Limb (tissue), 2 donors: ENCODE measurements at regions not wholly inside any gene's neighbourhood (a gene's known extent, or its start where the extent isn't known, plus 50 kb on each side); places are given as distances from the start of the nearest gene placed in this dataset.

Experiments
- DNase-seq, 2 donors: peaks; one replicate each; pipeline ENCODE4 v3.0.0-alpha.2; 2016; ENCODE audit errors: extremely low spot score in 2 of 2

DNA sequence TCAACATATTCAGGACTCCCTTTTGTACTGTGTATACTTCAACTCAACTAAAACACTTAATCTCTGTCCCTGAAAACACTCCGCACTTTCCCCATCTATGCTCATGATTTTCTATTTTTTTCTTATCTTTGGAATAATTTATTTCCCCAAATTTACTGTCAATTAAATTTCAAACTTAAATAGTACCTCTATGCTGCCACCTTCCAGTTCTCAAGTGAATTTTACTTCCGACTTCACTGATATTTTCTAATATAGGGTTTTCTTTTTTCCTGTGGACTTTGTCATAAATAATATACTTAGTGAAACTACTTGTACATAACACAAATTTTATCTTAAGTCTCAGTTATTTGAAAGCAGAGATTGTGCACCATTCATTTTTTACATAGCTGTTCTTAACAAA, 1303.3 kb downstream of the OTOL1 start:
- no peak for DNase-seq

DNA sequence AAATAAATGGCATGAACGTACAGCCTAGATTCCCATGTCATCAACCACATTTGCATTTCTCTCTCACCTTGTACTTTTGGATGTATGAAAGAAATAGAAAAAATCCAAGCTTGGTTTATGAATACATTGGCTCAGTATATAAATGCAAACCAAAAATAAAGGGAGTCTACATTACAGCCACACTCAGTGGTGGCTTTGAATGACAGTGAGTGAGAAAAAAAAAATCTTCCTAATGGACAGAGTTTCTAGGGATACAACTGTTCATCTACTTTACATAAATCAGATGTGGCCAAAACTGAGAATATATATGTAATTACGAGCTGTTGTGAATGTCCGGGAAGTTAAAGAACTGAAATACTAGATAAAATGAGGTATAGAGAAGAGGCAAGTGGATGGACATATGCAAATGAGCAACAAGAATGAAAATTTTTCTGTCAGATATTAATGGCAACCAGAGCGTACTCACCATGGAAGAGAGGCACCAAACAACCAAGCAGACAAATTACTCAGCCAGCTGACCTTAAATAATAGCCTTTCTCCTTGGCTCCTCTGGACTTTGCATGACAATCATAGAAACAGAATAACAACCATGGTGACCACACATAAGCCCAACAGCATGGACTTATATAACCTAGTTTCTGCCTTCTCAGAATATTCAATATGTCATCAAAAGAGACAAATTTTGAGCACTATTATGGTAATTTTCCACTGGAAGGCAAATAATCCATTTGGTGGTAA, 1305.8 kb downstream of the OTOL1 start:
- DNase-seq: no peak

DNA sequence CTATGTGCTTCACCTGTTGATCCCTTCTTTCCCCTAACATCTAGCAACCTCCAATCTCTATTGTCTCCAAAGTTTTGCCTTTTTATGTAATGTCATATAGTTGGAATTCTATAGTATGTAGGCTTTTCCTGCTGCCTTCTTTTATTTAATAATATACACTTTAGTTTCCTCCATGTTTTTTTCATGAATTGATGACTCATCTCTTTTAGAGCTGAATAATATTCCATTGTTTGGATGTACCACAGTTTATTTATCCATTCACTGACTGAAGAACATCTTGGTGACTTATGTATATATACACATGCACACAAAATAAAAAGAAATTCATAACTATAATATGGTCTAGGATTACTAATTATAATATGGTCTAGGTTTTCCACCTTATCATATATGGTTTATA, 1314.2 kb downstream of the OTOL1 start:
- DNase-seq: no peak

DNA sequence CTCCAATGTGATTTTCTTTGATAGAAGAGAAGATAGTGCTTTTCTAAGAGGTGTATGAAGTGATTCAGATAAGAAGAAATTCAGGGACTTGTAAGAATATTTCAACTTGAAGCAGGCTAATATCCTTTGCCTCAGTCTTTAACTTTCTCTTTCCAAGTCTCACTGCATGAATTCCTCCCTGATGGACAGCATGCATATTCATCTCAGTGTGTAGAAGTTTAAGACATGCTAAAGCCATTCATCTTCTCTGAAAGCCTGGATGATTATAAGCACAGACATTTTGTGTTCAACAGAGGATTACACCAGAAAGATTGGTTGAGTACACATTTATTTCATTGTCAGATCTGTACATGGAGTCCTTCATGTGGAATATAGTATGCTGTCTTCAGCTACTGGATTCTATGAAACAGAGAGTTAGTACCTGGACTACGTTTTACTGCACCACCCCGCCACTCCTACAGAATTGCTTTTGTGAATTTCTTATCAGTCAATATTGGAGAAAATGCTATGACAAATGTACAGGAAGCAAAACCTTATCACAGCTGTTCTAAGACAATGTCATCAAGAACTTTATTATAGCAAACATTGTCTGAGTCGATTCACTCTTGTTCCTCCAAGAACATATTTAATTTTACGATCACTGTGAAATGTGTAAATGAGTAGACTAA, 1346.1 kb downstream of the OTOL1 start:
- DNase-seq: no peak

DNA sequence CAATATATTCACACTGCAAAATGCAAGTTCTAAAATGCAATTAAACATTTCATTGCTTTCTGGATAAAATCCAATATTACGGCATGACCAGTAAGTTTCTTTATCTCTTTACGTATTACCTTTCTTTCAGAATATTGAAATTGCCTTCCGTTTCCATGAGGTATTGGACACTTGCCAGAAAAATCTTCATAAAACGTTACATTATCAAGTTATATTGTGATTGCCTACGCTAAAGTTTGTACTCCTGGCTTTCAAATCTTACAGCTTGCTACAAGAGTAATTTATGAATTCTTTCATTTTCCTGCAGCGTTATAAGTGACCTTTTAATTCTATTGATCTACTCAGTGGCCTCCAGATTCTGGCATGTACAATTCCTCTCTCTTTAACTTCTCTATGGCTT, 1349.3 kb downstream of the OTOL1 start:
- DNase-seq: no peak

DNA sequence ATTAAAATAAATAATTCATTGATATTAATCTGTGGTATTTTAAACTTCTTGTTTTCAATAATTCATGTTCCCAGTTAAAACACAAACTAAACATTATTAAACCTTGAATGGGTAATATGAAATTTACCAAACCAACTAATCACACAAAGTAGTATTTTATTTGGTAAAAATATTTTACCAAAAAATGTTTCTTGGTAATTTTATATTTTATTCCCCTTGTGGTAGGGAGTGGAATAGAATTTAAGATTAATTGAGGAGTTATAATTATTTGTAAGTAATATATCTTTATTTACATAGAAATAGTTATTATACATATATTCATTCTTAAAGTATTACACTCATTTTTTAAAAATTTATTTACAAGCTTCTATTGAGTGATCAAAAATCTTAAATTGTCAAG, 1350.9 kb downstream of the OTOL1 start:
- DNase-seq: no peak

DNA sequence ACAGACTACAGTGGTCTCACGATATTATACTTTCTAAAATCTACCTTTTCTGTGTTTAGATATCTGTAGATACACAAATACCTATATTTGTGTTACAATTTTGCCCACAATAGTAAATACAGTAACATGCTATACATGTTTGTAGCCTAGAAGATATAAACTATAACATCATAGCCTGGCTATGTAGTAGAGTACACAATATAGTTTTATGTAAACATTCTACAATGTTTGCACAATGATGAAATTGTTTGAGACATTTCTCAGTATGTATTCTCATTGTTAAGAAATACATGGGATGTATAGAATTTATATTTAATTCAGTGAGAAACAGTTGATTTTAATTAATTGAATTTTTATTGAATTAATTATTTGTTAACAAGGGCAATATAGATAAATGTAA, 1367.0 kb downstream of the OTOL1 start:
- DNase-seq: no peak

DNA sequence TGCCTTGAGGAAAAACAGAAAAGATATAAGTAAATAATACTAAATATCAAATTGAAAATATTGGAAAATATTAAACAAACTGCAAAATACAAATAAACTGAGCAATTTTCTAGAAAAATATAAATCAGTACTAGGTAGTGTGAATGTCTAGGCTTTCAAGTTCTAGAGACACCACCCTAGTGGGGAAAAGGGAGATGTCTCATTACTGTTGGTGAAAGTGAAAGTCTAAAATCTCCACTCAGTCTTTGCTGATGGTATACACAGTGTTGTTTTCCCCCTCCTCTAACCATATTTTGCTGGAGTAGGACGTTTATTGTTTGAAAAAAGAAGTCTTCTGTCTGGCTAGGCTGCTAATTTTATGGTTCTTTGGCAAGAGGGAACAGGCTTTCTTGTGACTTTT, 1368.9 kb downstream of the OTOL1 start:
- DNase-seq: no peak

DNA sequence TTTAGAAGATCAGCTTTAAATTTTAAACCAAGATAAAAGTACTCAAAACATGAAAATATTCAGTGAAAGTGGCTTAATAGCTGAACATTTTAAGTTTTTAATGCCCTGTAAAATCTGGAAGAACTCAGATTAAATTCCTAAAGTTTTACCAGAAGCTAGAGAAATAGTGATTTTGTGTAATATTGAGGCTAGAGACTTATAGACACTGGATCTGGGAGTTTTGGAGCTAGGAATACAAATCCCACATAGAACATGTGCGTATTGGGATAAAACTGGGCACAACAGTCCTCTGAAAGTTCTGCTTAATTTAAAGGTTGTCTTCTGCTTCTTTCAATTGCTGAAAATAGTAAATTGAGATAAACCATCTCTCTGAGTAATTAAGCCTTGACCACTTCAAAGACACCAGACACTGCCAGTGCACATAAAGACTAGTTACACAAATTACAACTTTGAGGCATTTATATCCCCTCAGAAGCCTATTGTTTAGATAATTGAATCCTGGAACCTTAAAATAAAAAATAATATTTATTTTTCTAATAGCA, 1382.5 kb downstream of the OTOL1 start:
- DNase-seq: no peak

DNA sequence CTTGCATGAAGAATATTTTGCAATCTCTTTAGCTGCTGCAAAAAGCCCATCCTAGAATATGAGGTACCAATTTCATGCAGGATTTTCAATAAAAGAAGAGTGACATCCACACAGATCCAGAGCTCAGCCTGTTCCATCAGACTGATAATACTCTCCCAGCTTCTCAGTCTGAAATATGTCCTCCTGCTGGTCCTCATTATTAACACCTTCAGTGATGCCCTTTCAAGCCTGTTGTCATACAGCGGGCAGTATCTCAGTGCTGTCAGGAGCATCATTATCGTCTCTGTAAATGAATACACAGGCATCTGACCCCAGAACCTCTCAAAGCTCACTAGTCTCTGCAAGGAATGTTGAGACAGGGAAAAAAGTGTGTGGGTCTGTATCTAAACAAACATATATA, 1387.8 kb downstream of the OTOL1 start:
- no peak for DNase-seq

DNA sequence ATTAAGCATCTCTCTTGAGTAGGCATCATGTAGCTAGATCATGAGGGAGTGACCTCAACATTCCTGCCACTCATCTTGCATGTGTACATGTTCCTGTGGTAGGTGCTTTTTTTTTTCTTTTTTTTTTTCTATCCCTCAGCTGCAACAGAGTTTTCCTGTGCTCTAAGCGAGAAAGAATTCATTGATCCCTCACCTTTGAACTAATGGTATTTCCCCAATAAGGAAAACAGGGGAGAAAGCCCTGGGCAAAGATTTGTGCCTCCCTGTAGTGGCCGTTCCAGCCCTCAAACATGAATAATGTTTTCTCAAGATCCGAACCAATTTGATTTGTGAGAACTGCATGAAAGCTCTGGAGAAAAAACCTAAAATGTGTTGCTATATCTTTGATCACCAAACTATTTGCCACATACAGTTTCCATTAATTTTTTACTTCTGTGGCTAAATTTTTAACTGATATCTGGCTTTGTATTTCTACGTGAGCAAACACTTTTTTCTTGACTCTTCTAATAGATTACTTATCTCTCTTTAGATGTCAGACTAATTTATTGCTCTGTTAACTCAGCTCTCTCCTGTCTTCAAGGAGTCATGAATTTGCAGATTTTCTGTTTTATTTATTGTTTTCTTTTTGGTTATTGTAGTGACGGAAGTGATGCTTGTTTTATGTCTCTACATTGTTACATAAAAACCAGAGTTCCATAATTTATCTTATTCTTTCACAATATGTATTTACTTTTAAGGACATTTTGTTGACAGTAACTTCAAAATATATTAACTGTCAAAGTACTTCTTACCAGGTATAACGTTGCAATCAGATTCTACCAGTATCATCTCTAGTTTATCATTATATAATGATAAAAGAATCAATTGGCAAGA, 1396.5 kb downstream of the OTOL1 start:
- no peak for DNase-seq

DNA sequence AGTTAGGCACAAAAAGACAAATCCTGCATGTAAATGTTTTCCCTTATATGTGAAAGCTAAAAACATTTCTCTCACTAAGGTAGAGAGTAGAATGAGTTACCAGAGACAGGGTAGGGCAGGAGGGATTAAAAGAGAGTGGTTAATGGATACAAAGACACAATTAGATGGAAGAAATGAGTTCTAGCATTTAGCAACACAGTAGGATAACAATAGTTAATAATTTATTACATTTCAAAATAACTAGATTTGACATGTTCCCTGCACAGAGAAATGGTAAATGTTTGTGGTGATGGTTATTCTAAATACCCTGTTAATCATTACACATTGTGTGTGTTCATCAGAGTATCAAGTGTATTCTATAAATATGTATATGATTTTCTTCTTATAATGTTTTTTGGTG, 1400.7 kb downstream of the OTOL1 start:
- DNase-seq: no peak

DNA sequence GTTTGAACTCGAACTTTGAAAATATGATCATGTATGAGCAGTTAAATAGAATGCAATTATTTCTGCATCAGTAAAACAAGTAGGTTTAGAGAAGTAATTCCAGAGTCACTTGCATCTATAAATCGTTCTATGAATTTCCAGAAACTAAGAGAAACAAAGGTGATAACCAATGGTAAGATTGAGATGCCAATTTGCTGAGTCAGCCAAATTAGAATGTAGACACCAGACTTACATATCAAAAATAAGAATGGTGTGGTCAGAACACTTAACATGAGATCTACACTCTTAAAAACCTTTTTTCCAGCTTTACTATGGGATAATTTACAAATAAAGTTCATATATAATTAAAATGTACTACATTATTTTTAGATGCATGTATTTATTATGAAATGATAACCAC, 1435.9 kb downstream of the OTOL1 start:
- no peak for DNase-seq

DNA sequence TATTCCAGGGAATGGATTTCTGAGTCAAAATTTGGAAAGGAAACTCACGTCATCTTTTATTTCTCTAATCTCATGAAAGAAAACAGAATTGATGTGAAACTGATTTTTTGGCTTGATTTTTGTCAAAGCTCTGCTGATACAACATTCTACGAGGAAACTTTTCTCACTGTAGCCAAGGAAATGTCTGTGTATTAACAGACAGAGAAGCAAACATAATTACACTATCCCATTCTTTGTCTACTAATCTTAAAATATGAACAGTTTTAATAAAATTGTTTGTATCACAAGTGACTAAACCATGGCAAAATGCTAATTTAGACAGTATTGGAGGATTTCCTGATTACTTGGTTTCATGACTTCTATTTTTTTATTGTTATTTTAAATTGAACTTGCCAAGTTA, 1437.0 kb downstream of the OTOL1 start:
- DNase-seq: no peak

DNA sequence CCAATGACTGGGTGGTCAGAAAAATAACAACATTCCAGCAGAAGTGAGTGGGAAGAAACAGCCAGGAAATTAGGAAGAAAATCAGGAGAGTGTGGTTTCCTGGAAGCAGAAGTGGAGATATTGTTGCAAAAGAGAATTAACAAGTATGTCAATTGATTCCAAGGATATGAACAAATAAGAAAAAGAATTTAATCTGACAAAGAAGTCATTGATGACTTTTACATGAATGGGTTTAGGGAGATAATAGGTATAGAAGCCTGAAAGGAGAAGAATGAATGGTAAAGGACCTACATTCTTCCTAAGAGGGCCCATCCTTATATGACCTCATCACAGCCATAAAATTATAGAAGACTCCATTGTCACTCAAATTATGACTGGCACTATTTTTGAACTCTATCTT, 1440.1 kb downstream of the OTOL1 start:
- no peak for DNase-seq

DNA sequence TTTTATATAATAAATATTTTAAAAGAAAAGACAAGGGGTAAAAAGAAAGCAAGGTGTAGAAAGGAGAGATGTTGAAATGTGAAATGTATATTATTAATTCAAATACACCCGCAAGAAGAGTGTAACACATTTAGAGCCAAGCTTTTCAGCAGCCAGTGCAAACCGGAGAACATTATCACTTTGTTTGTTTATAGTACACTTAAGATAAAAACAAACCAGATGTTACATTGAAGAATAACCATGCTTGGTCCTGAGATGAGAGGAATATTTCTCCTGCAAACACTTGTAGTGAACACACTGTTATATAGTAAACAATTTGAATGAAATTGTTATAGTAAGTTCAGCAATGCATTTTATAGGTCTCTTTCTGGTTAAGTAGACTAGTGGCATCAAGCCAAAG, 1441.5 kb downstream of the OTOL1 start:
- DNase-seq: no peak

DNA sequence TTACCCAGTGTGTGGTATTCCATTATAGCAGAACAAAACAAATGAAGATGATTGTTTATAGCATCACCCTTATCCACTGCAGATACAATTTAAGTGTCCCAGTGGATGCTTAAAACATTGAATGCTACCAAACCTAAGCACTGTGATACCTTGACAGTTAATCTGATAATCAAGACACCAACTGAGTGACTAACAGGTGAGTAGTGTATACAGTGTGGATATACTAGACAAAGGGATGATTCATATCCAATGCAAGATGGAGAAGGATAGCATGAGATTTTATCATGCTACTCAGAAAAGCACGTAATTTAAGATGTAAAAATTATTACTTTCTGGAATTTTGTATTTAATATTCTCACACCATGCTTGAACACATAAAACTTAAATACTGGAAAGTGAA, 1449.0 kb downstream of the OTOL1 start:
- DNase-seq: no peak

DNA sequence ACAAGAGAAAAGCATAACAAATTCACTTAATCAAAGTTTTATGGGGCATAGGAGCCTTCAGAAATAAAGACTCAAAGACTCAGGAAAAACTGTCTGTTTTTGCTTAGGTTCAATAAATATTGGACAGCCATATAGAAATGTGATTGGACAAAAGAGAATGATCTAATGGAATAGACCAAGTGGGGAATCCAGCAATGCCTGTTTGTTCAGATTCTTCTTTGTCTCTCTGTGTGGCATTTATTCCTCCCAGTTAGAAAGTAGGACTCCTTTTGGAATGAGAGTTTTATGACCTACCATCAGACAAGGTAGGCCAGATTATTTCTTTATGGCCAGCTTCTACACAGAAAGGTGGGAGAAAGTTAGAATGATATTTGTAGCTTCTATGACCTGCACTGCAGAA, 1460.1 kb downstream of the OTOL1 start:
- DNase-seq: no peak

DNA sequence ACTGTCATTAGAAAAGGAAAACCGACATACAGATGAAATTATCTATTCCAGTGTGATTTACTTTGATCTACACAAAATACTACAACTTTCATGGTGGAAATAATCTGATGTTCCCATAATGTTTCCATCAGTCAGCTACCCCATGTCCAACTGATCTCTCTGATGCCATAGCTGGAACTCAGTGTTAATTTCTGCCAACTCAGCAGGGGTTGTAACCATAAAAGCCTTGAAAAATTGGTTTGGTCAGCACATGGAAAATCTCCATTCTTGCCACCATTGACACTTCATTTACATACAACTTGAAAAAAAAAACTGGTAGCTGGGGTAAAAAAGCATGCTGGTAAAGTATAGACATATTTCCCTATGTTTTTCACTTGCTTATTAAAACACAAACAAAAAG, 1463.7 kb downstream of the OTOL1 start:
- no peak for DNase-seq

DNA sequence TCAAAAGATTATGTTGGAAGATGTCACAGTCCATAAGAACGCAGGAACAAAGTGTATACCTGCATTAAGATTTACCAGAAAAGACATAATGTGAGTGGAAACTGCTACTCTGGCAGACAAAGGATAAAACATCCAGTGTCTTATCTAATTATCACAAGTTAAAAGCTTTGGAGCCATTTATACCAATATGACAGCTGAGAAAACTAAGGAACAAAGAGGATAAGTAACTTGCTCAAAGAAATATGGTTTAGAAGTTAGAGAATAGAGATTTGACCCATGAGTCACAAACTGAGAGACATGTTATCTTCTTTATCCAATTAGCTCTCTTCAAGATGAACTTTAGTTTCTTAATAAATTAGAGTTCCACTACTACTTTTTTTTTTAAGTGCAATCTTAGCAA, 1473.7 kb downstream of the OTOL1 start:
- DNase-seq: no peak

DNA sequence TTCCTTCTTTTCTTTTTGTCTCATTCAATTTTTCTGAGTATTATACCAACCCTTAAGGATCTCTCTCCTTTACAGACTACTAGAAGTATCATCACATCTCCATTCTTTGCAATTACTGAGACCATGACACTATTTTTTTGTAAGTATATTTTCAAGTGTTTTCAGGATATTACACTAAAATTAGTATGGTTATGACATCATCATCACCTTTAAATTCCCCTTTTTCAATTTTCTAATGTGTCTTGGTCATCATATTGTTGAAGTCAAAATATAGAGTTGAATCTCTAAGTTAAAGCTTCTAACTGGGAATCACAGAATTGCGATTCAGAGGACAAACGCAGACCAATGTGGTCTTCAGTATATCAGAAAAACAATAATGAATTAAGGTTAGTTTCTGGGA, 1475.1 kb downstream of the OTOL1 start:
- DNase-seq: no peak

DNA sequence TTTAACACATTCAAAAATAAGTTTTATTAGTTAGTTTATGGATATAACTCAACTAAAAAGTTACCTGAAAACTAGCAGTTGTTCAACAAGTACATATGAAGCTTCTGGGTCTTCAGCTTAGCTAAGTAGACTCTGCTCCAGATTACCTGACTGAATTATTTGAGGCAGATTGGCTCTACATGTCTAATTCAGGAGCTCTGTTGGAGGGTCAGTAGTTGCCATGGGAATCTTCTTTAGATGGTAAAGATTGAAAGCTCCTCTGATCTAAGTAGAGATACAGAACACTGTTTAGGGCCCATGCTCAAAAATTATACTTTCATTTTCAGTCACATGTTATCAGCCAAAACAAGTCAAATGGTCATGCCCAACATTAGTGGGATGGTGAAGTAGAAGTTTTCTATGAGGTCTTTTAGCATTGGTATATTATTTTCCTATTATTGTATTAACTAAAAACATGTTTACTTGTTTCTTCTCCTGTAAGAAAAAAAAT, 1476.9 kb downstream of the OTOL1 start:
- no peak for DNase-seq
